Esophagus squamous epithelium (tissue), 4 donors: ENCODE measurements at regions not wholly inside any gene's neighbourhood (a gene's known extent, or its start where the extent isn't known, plus 50 kb on each side); places are given as distances from the start of the nearest gene placed in this dataset.

Experiments
- CTCF ChIP-seq, 6 experiments: fragments of 450-650 bp in 4 of 6; fragments of 200-600 bp in 2 of 6; sonication (generic) in 2 of 6; IDR thresholded peaks; one replicate each; pipeline ENCODE4 v1.5.1; 2016 to 2019; ENCODE audit warnings: antibody characterized with exemption in 6 of 6, mild to moderate bottlenecking in 4 of 6, moderate library complexity in 4 of 6
- POLR2A ChIP-seq, 4 donors: fragments of 450-650 bp; IDR thresholded peaks; one replicate each; pipeline ENCODE4 v1.6.1; 2017; ENCODE audit warnings: antibody characterized with exemption in 4 of 4, mild to moderate bottlenecking in 4 of 4, moderate library complexity in 3 of 4

GRCh38 chr20:60715172-60715571, 536.9 kb upstream of the CDH4 start:
- TF ChIP-seq POLR2A (IDR thresholded peaks at IDR 0.05): no peak
- no peak for TF ChIP-seq CTCF (IDR thresholded peaks at IDR 0.05)
